ENCODE measurements at regions not wholly inside any gene's neighbourhood (a gene's known extent, or its start where the extent isn't known, plus 50 kb on each side); places are given as distances from the start of the nearest gene placed in this dataset.

- Histone ChIP-seq H3K36me3 (ENCODE audit: control insufficient read depth, insufficient read depth, low read length) (no peaks in the 10 kb centered on the region), H3K9me3 (ENCODE audit: control insufficient read depth, low read length) (no peaks in the 10 kb centered on the region), H3K27ac (no peak overlapping the region), H2AFZ (no peak overlapping the region), H3K79me2 (no peaks in the 10 kb centered on the region), H3K4me2 (ENCODE audit: low read length) (no peak overlapping the region), H3K4me1 (no peaks in the 10 kb centered on the region), H3K4me3 (ENCODE audit: low read depth, low read length) (no peak overlapping the region), H3K27me3 (ENCODE audit: control insufficient read depth, insufficient read depth, low read length) (no peaks in the 10 kb centered on the region), H3K9ac (no peak overlapping the region)
- TF ChIP-seq, protein P1, sequence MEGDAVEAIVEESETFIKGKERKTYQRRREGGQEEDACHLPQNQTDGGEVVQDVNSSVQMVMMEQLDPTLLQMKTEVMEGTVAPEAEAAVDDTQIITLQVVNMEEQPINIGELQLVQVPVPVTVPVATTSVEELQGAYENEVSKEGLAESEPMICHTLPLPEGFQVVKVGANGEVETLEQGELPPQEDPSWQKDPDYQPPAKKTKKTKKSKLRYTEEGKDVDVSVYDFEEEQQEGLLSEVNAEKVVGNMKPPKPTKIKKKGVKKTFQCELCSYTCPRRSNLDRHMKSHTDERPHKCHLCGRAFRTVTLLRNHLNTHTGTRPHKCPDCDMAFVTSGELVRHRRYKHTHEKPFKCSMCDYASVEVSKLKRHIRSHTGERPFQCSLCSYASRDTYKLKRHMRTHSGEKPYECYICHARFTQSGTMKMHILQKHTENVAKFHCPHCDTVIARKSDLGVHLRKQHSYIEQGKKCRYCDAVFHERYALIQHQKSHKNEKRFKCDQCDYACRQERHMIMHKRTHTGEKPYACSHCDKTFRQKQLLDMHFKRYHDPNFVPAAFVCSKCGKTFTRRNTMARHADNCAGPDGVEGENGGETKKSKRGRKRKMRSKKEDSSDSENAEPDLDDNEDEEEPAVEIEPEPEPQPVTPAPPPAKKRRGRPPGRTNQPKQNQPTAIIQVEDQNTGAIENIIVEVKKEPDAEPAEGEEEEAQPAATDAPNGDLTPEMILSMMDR (IDR thresholded peaks at IDR 0.05) = no peak
Observed at GRCh38 chr13:33956346-33956745, 138.4 kb downstream of the RFC3 start.

- no peaks in the 10 kb centered on the region for H3K36me3 ChIP-seq (ENCODE audit: control insufficient read depth, insufficient read depth, low read length)
- TF ChIP-seq, protein P1 (IDR thresholded peaks at IDR 0.05) = no peak
- H3K27me3 ChIP-seq (ENCODE audit: control insufficient read depth, insufficient read depth, low read length) = no peaks in the 10 kb centered on the region
Observed at GRCh38 chr13:33957497-33957905, 139.6 kb downstream of the RFC3 start.

DNA sequence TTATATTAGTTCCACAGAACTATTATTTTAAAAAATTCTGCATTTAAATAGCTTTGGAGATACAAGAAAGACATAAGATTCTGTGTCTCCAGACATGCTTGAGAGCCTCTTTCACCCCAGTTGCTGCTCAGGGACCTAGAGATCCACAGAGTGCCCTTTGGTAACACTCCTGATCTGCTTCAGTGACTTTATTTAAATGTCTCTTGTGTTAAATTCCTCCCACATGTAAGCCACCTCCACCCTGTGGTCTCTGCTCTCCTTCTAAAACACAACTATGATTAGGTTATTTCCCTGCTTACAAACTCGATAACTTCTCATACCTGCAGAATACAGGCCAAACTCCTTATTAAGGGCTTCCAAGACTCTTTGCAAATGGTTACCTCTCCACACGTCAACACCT is 141.0 kb downstream of the RFC3 start:
- Histone ChIP-seq H3K4me2 (ENCODE audit: low read length) (no peak overlapping the region), H3K9me3 (ENCODE audit: control insufficient read depth, low read length) (no peaks in the 10 kb centered on the region), H3K27me3 (ENCODE audit: control insufficient read depth, insufficient read depth, low read length) (no peaks in the 10 kb centered on the region), H3K79me2 (no peaks in the 10 kb centered on the region), H3K9ac (no peak overlapping the region), H2AFZ (no peak overlapping the region), H3K27ac (no peak overlapping the region), H3K36me3 (ENCODE audit: control insufficient read depth, insufficient read depth, low read length) (no peaks in the 10 kb centered on the region), H3K4me1 (no peaks in the 10 kb centered on the region), H3K4me3 (ENCODE audit: low read depth, low read length) (no peak overlapping the region)
- TF ChIP-seq, protein P1 (IDR thresholded peaks at IDR 0.05) = no peak

More at GRCh38 chr13:33957497-33957905, 139.6 kb downstream of the RFC3 start:
- Histone ChIP-seq H3K9me3 (ENCODE audit: control insufficient read depth, low read length) (no peaks in the 10 kb centered on the region), H2AFZ (no peak overlapping the region), H3K79me2 (no peaks in the 10 kb centered on the region), H3K4me3 (ENCODE audit: low read depth, low read length) (no peak overlapping the region), H3K9ac (no peak overlapping the region), H3K27ac (no peak overlapping the region), H3K4me1 (no peaks in the 10 kb centered on the region), H3K4me2 (ENCODE audit: low read length) (no peak overlapping the region)

DNA sequence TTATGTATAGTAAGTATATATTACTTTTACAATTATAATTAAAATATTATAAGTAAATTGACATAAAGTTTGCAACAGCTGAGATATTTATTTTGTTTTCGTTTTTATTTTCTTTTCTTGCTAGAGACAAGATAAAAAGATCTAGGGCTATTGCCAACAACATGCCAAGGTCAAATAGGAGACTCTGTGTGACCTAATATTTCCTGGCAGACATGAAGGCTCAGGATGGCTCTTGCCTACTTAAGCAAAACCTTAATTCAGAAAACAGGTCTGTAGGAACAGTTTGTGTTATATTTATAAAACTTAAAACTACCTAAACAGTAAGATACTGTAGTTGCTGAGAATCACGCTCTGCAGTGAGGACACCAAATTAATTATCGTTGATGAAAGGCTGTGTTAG is 145.2 kb downstream of the RFC3 start:
- H3K27ac ChIP-seq = peak overlapping the region; percentile 20
- no peaks in the 10 kb centered on the region for H3K79me2 ChIP-seq
- H3K4me1 ChIP-seq = no peaks in the 10 kb centered on the region
- H3K4me3 ChIP-seq (ENCODE audit: low read depth, low read length) = no peak overlapping the region
- no peaks in the 10 kb centered on the region for H3K9me3 ChIP-seq (ENCODE audit: control insufficient read depth, low read length)
- TF ChIP-seq, protein P1 (IDR thresholded peaks at IDR 0.05) = no peak
- no peak overlapping the region for H3K9ac ChIP-seq
- no peak overlapping the region for H3K4me2 ChIP-seq (ENCODE audit: low read length)
- peak overlapping the region; percentile 28 for H2AFZ ChIP-seq
- H3K36me3 ChIP-seq (ENCODE audit: control insufficient read depth, insufficient read depth, low read length) = no peaks in the 10 kb centered on the region
- no peaks in the 10 kb centered on the region for H3K27me3 ChIP-seq (ENCODE audit: control insufficient read depth, insufficient read depth, low read length)

DNA sequence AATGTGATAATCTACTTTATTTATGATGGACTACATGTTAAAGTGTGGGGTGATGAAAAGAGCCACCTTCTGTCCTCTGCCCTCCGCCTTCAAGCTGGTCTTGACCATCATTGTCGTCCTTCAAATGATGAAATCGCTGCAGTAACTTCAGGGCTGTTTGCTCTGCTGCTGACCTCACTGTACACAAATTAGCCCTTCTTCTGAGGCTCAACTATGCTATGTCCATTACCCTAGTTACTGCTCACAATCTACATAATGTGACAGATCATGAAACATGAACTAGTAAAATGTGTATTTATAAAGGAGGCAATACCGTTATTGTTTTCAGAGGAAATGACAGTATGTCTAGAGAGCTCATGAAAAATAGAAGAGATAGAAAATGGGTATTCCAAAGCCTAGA is 145.9 kb downstream of the RFC3 start:
- Histone ChIP-seq H3K4me2 (ENCODE audit: low read length) (no peak overlapping the region), H3K79me2 (no peaks in the 10 kb centered on the region), H3K4me1 (no peaks in the 10 kb centered on the region), H3K27ac (no peak overlapping the region), H3K4me3 (ENCODE audit: low read depth, low read length) (no peak overlapping the region), H2AFZ (no peak overlapping the region), H3K27me3 (ENCODE audit: control insufficient read depth, insufficient read depth, low read length) (no peaks in the 10 kb centered on the region), H3K36me3 (ENCODE audit: control insufficient read depth, insufficient read depth, low read length) (no peaks in the 10 kb centered on the region), H3K9me3 (ENCODE audit: control insufficient read depth, low read length) (no peaks in the 10 kb centered on the region), H3K9ac (no peak overlapping the region)
- TF ChIP-seq, protein P1 (IDR thresholded peaks at IDR 0.05) = no peak
